A549 (cell line): ENCODE measurements at regions not wholly inside any gene's neighbourhood (a gene's known extent, or its start where the extent isn't known, plus 50 kb on each side); places are given as distances from the start of the nearest gene placed in this dataset.

Experiments
- ATAC-seq, 2 experiments: fragments of 200-7000 bp in 1 of 2; fragments of >200 bp in 1 of 2; cut with Nextera tagmentation in 1 of 2; cut with Tn5 transposase in 1 of 2; 3 replicates each; pipeline versions ENCODE4 v1.8.0 to v1.9.1; 2018 to 2020; ENCODE audit warnings: mild to moderate bottlenecking in 1 of 2, moderate library complexity in 1 of 2
- CTCF ChIA-PET: fragments of 300-600 bp; sonication (Branson Sonifier 250); formaldehyde crosslinking; extraction: SDS; loops from one replicate; lab custom pipeline; 2021; ENCODE audit warnings: antibody characterized with exemption, inconsistent platforms; lab: Yijun Ruan, JAX
- POLR2A ChIA-PET: fragments of 350-600 bp; formaldehyde crosslinking; extraction: SDS; loops from one replicate; lab custom pipeline; 2021; ENCODE audit warnings: antibody characterized with exemption, inconsistent platforms; lab: Yijun Ruan, JAX
- DNase-seq, 2 experiments: peaks; one replicate each; pipeline versions ENCODE4 v3.0.0 to v3.0.0-alpha.2; 2011 to 2016; ENCODE audit warnings: low read depth in 1 of 2, low spot score in 1 of 2
- FAIRE-seq: peaks from 2 replicates; lab custom pipeline; 2011; peaks lifted over from hg19 to GRCh38; lab: Jason Lieb, UNC
- H3K27ac ChIP-seq, 2 experiments: fragments of >200 bp; sonication (Bioruptor Twin); formaldehyde crosslinking; 3 replicates each; pipeline ENCODE4 v1.5.1; 2016 to 2017
- H3K4me1 ChIP-seq: fragments of >200 bp; sonication (Bioruptor Twin); formaldehyde crosslinking; 3 replicates; pipeline ENCODE4 v1.6.1; 2016
- H3K4me2 ChIP-seq: fragments of >200 bp; sonication (Bioruptor Twin); formaldehyde crosslinking; 3 replicates; pipeline ENCODE4 v1.6.1; 2016
- H3K4me3 ChIP-seq: fragments of >200 bp; sonication (Bioruptor Twin); formaldehyde crosslinking; 3 replicates; pipeline ENCODE4 v1.5.1; 2016
- H3K9me3 ChIP-seq: fragments of >200 bp; sonication (Bioruptor Twin); formaldehyde crosslinking; 3 replicates; pipeline ENCODE4 v1.6.1; 2016
- BHLHE40 ChIP-seq: IDR thresholded peaks from 2 replicates; pipeline ENCODE4 v1.6.1; 2012; ENCODE audit warnings: low read depth, low read length, inconsistent platforms
- CBX2 ChIP-seq: fragments of 200-600 bp; sonication (generic); IDR thresholded peaks from 2 replicates; pipeline ENCODE4 v1.6.1; 2016; ENCODE audit warnings: low read depth, mild to moderate bottlenecking, borderline replicate concordance
- CEBPB ChIP-seq, 2 experiments: fragments of >200 bp in 1 of 2; sonication (Bioruptor Twin) in 1 of 2; formaldehyde crosslinking in 1 of 2; IDR thresholded peaks; 2 replicates each; pipeline ENCODE4 v1.6.1; 2012 to 2016
- CTCF ChIP-seq: fragments of >200 bp; sonication (Bioruptor Twin); formaldehyde crosslinking; IDR thresholded peaks from 3 replicates; pipeline ENCODE4 v1.5.1; 2016
- EHMT2 ChIP-seq: fragments of 200-600 bp; sonication (generic); IDR thresholded peaks from 2 replicates; pipeline ENCODE4 v1.6.1; 2016; ENCODE audit warnings: antibody characterized with exemption, low read depth, mild to moderate bottlenecking, moderate library complexity
- ELK1 ChIP-seq: fragments of 150-350 bp; IDR thresholded peaks from 2 replicates; pipeline ENCODE4 v1.6.1; 2014; ENCODE audit warnings: low read depth, mild to moderate bottlenecking, low read length
- EP300 ChIP-seq, 2 experiments: fragments of >200 bp; sonication (Bioruptor Twin); formaldehyde crosslinking; IDR thresholded peaks; 2 replicates in 1 of 2; 3 replicates in 1 of 2; pipeline ENCODE4 v1.6.1; 2016 to 2017
- FOXS1 ChIP-seq: fragments of 250-450 bp; sonication (Bioruptor Pico); IDR thresholded peaks from 2 replicates; pipeline ENCODE4 v1.5.0; 2020; ENCODE audit warnings: mild to moderate bottlenecking, moderate library complexity
- HEYL ChIP-seq: fragments of 250-450 bp; sonication (Bioruptor Pico); IDR thresholded peaks from 2 replicates; pipeline ENCODE4 v1.8.0; 2021; ENCODE audit warnings: mild to moderate bottlenecking, moderate library complexity
- HOXB13 ChIP-seq: fragments of 250-450 bp; sonication (Bioruptor Pico); IDR thresholded peaks from 2 replicates; pipeline ENCODE4 v1.5.0; 2020; ENCODE audit warnings: low read depth, mild to moderate bottlenecking, moderate library complexity
- HOXB5 ChIP-seq: fragments of 250-450 bp; sonication (Bioruptor Pico); IDR thresholded peaks from 2 replicates; pipeline ENCODE4 v1.5.0; 2020; ENCODE audit warnings: mild to moderate bottlenecking, moderate library complexity
- JUN ChIP-seq, 2 experiments: fragments of >200 bp; sonication (Bioruptor Twin); formaldehyde crosslinking; IDR thresholded peaks; 2 replicates in 1 of 2; 3 replicates in 1 of 2; pipeline ENCODE4 v1.6.1; 2016 to 2017
- KDM1A ChIP-seq: fragments of 200-600 bp; sonication (generic); IDR thresholded peaks from 2 replicates; pipeline ENCODE4 v1.6.1; 2016; ENCODE audit warnings: low read depth, mild to moderate bottlenecking
- KDM5A ChIP-seq: fragments of 200-600 bp; sonication (generic); IDR thresholded peaks from 2 replicates; pipeline ENCODE4 v1.6.1; 2016; ENCODE audit warnings: antibody characterized with exemption, mild to moderate bottlenecking
- NR3C1 ChIP-seq: fragments of >200 bp; sonication (Bioruptor Twin); formaldehyde crosslinking; IDR thresholded peaks from 3 replicates; pipeline ENCODE4 v1.6.1; 2017
- PHF8 ChIP-seq: fragments of 200-600 bp; sonication (generic); IDR thresholded peaks from 2 replicates; pipeline ENCODE4 v1.6.1; 2016; ENCODE audit warnings: low read depth, mild to moderate bottlenecking, antibody characterized with exemption, moderate library complexity, borderline replicate concordance
- POLR2A ChIP-seq: IDR thresholded peaks from 2 replicates; pipeline ENCODE4 v1.6.1; 2012; ENCODE audit warnings: mild to moderate bottlenecking, low read length
- RARB ChIP-seq: fragments of 250-450 bp; sonication (Bioruptor Pico); IDR thresholded peaks from 2 replicates; pipeline ENCODE4 v1.8.0; 2021; ENCODE audit warnings: mild to moderate bottlenecking, moderate library complexity
- RCOR1 ChIP-seq: fragments of 150-350 bp; IDR thresholded peaks from 2 replicates; pipeline ENCODE4 v1.6.1; 2014; ENCODE audit warnings: antibody characterized with exemption, low read length, low read depth
- ZC3H11A ChIP-seq: fragments of 450-650 bp; IDR thresholded peaks from 2 replicates; pipeline ENCODE4 v1.6.1; 2014; ENCODE audit warnings: antibody characterized with exemption, mild to moderate bottlenecking
- ZNF302 ChIP-seq: fragments of 250-450 bp; sonication (Bioruptor Pico); IDR thresholded peaks from 2 replicates; pipeline ENCODE4 v1.9.0; 2021; ENCODE audit warnings: inconsistent platforms, mild to moderate bottlenecking, moderate library complexity
- WGBS: methylation state at CpG from one replicate; pipeline ENCODE4 v1.1.6; 2017; ENCODE audit errors: missing lambda C conversion rate; 5-methylcytosine and 5-hydroxymethylcytosine counted together
- TF ChIP-seq, protein P1 (sequence below): fragments of >200 bp; sonication (Bioruptor Twin); formaldehyde crosslinking; IDR thresholded peaks from 3 replicates; pipeline ENCODE4 v1.6.1; 2016

GRCh38 chr10:3278771-3279170, 106.2 kb upstream of the PITRM1 start:
- DNase-seq (no peak), FAIRE-seq (no peak), ATAC-seq (no peak)
- 79% methylated on average over 2 of the region's 2 CpGs for WGBS
- H3K4me2 ChIP-seq = no peak overlapping the region
- no peak overlapping the region for H3K4me3 ChIP-seq
- ChIA-PET CTCF (interaction anchor here (0.5 to 1.2 kb wide), 2 partner anchors 11 to 616 kb away, joined by 3 to 5 read pairs; no protein-coding TSS in a partner anchor), POLR2A (no interaction called here)
- TF ChIP-seq RCOR1 (no peak), RARB (no peak), FOXS1 (no peak), BHLHE40 (no peak), HOXB13 (no peak), EP300 (IDR thresholded peaks at IDR 0.05) (no peak), ZNF302 (CRISPR knock-in tag) (no peak), HEYL (no peak), EHMT2 (no peak), KDM5A (no peak), PHF8 (no peak), HOXB5 (CRISPR knock-in tag) (no peak), CBX2 (no peak), CEBPB (IDR thresholded peaks at IDR 0.05) (no peak), JUN (IDR thresholded peaks at IDR 0.05) (no peak), ZC3H11A (no peak), POLR2A (no peak)
- TF ChIP-seq, protein P1, sequence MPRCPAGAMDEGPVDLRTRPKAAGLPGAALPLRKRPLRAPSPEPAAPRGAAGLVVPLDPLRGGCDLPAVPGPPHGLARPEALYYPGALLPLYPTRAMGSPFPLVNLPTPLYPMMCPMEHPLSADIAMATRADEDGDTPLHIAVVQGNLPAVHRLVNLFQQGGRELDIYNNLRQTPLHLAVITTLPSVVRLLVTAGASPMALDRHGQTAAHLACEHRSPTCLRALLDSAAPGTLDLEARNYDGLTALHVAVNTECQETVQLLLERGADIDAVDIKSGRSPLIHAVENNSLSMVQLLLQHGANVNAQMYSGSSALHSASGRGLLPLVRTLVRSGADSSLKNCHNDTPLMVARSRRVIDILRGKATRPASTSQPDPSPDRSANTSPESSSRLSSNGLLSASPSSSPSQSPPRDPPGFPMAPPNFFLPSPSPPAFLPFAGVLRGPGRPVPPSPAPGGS = no peak
- no peaks in the 10 kb centered on the region for H3K4me1 ChIP-seq
- H3K9me3 ChIP-seq = no peaks in the 10 kb centered on the region
- H3K27ac ChIP-seq = no peak overlapping the region

- Histone ChIP-seq H3K4me3 (no peak overlapping the region), H3K4me1 (no peaks in the 10 kb centered on the region), H3K27ac (no peak overlapping the region), H3K9me3 (no peaks in the 10 kb centered on the region), H3K4me2 (no peak overlapping the region)
- ATAC-seq = no peak
- FAIRE-seq = no peak
- 67% methylated on average over 4 of the region's 4 CpGs for WGBS
- ChIA-PET POLR2A (no interaction called here), CTCF (interaction anchor here (1.0 kb wide), 1 partner anchor 230 kb away, joined by 3 read pairs; no protein-coding TSS in a partner anchor)
- no peak for TF ChIP-seq NR3C1
- TF ChIP-seq BHLHE40 = no peak
- TF ChIP-seq ELK1 = no peak
- no peak for TF ChIP-seq ZC3H11A
- DNase-seq = no peak
Observed at GRCh38 chr10:3277566-3277965, 105.0 kb upstream of the PITRM1 start.

DNA sequence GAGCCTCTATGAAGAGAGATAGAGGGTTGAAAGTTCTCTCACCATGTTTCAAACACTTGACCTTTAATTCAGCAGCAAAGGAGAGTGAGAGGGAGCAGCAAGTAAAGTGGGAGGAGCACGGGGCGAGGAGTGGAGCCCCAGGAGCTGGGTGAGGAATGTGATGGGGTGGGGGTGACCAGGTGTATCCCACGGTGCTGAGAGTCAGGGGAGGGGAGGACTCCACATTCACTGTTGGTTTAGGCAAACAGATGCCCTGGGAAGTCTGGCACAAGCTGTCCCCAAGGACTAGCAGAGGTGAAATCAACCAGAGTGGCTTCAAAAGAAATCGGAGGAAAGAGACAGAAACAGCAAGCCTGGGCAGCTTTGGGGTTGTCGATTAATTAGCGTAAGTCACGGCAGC, 101.8 kb upstream of the PITRM1 start:
- TF ChIP-seq BHLHE40 = no peak
- TF ChIP-seq CTCF = no peak
- no peak for TF ChIP-seq KDM1A
- no peak for TF ChIP-seq KDM5A
- no peak for TF ChIP-seq HEYL
- Histone ChIP-seq H3K4me1 (no peaks in the 10 kb centered on the region), H3K27ac (no peak overlapping the region), H3K4me3 (no peak overlapping the region), H3K4me2 (no peak overlapping the region), H3K9me3 (no peaks in the 10 kb centered on the region)
- no peak for FAIRE-seq
- ChIA-PET CTCF (no interaction called here), POLR2A (no interaction called here)
- 74% methylated on average over 7 of the region's 7 CpGs for WGBS
- no peak for DNase-seq
- no peak for ATAC-seq
